PC-3 (cell line): ENCODE measurements at regions not wholly inside any gene's neighbourhood (a gene's known extent, or its start where the extent isn't known, plus 50 kb on each side); places are given as distances from the start of the nearest gene placed in this dataset.

Experiments used
- EZH2phosphoT487 ChIP-seq: fragments of 300-600 bp; sonication (generic); IDR thresholded peaks from 2 replicates; pipeline ENCODE4 v1.6.1; 2018; ENCODE audit warnings: mild to moderate bottlenecking, antibody characterized with exemption, low read length, borderline replicate concordance
- TF ChIP-seq, protein P1 (sequence below): fragments of 300-600 bp; sonication (generic); conservative IDR thresholded peaks from 2 replicates; pipeline ENCODE4 v1.5.1; 2017; ENCODE audit warnings: antibody characterized with exemption, low read depth, mild to moderate bottlenecking, low read length

DNA sequence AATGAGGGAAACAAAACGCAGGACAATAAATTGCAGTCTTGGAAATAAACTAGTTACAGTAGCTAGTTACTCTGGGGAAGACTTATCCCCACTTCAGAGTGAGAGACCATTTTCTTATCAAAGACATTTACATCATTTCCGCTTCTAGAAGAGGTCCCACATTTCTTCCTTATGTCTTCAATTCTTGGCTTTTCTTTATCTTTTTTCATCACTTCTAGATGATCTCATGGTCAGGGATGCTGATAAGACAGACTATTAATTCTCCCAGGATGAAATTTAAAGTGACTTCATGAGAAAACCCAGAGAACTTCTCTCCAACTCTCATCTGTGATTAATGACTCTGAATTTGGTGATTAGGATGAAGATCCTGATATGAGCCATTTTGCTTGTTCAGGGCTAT is 229.1 kb downstream of the MTRR start:
- TF ChIP-seq, protein P1, sequence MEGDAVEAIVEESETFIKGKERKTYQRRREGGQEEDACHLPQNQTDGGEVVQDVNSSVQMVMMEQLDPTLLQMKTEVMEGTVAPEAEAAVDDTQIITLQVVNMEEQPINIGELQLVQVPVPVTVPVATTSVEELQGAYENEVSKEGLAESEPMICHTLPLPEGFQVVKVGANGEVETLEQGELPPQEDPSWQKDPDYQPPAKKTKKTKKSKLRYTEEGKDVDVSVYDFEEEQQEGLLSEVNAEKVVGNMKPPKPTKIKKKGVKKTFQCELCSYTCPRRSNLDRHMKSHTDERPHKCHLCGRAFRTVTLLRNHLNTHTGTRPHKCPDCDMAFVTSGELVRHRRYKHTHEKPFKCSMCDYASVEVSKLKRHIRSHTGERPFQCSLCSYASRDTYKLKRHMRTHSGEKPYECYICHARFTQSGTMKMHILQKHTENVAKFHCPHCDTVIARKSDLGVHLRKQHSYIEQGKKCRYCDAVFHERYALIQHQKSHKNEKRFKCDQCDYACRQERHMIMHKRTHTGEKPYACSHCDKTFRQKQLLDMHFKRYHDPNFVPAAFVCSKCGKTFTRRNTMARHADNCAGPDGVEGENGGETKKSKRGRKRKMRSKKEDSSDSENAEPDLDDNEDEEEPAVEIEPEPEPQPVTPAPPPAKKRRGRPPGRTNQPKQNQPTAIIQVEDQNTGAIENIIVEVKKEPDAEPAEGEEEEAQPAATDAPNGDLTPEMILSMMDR = no peak
- TF ChIP-seq EZH2phosphoT487 = no peak
